ENCODE measurements at regions not wholly inside any gene's neighbourhood (a gene's known extent, or its start where the extent isn't known, plus 50 kb on each side); places are given as distances from the start of the nearest gene placed in this dataset.
"Not testable (repeated sequence)": the region's sequence is repeated elsewhere in the genome, so short reads cannot be mapped to it uniquely, and the experiment has no call there.

DNA sequence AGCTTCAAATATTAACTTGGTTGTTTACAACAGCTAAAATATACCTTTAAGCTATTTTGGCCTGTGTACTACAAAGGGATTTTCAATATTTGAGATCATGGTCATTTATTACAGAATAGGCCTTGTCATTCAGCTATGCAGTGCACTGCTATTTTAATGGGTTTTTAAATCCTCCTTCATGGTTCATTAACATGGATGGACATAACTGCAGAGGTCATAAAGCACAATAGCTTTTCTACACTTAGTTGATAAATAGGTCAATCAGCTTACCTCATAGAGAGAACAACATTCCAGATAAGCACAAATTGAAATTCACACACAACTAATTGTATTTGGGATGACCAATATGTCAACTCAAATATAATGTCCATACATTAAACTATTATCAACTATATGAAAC, 403.7 kb downstream of the CNTN3 start:
- peaks cover 8% of the 10 kb centered on the region for H3K4me1 ChIP-seq
- H3K36me3 ChIP-seq, result no peaks in the 10 kb centered on the region
- no peaks in the 10 kb centered on the region for H3K9me3 ChIP-seq
- no peak overlapping the region for H3K4me3 ChIP-seq
- no peak overlapping the region for H3K27ac ChIP-seq
- TF ChIP-seq Cebpa-rat (IDR thresholded peaks at IDR 0.05), result no peak
- H3K9ac ChIP-seq, result no peak overlapping the region
- no peaks in the 10 kb centered on the region for H3K27me3 ChIP-seq
- no peak overlapping the region for H3K4me2 ChIP-seq
- H4K20me1 ChIP-seq, result no peaks in the 10 kb centered on the region

DNA sequence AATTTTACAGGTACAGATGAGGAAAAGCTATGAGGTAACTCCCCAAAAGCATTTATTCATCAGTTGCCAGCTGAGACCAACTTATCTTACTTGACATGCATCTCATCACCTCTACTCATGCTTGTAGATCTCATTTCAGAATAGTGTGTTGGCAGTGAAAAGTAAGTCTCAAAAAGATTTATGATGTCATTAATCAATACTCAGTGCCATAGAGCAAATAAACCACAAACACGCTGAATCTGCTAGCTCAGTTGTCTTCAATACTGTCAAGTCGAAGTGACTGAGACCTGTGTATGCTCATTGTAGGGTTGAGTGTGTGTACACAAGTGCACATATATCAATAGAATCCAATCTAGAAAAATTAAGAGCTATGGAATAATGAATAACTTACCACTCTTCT, 413.5 kb downstream of the CNTN3 start:
- Histone ChIP-seq H3K9ac (no peak overlapping the region), H3K36me3 (no peaks in the 10 kb centered on the region), H3K4me1 (no peaks in the 10 kb centered on the region), H4K20me1 (no peaks in the 10 kb centered on the region), H3K27ac (no peak overlapping the region), H3K4me3 (no peak overlapping the region), H3K9me3 (peaks cover 10% of the 10 kb centered on the region), H3K4me2 (no peak overlapping the region), H3K27me3 (no peaks in the 10 kb centered on the region)
- TF ChIP-seq Cebpa-rat (IDR thresholded peaks at IDR 0.05), result no peak

DNA sequence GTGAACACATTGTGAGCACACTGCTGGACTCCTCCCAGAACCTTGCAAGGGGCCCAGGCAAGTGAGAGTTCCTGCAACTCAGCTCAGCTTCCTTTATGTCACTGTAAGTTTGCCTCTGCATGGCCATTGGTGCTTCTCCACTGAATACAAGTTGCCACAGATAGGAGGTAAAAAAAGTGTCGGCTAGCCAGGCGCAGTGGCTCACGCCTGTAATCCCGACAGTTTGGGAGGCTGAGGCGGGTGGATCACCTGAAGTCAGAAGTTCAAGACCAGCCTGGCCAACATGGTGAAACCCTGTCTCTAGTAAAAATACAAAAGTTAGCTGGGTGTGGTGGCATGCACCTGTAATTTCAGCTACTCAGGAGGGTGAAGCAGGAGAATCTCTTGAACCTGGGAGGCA, 435.8 kb downstream of the CNTN3 start:
- H3K9ac ChIP-seq, result not testable (repeated sequence)

DNA sequence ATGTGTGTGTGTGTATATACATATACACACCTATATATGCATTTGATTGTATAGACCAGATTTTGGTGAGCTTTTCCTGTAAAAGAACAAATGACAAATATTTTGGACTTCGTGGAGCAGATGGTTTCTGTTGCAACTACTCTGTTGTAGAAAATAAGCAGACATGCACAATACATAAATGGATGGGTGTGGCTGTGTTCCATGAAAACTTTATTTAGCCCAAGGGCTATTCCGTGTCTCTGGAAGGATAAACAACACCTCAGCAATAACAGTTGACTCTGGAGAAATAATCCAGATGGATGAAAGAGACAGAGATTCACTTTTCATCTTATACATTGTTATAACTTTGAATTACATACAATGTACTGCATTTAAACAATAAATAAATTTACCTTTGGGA, 441.4 kb downstream of the CNTN3 start:
- H3K27me3 ChIP-seq, result no peaks in the 10 kb centered on the region
- H3K4me3 ChIP-seq, result no peak overlapping the region
- no peaks in the 10 kb centered on the region for H3K4me1 ChIP-seq
- H3K4me2 ChIP-seq, result no peak overlapping the region
- no peaks in the 10 kb centered on the region for H4K20me1 ChIP-seq
- no peak for TF ChIP-seq Cebpa-rat (IDR thresholded peaks at IDR 0.05)
- H3K9me3 ChIP-seq, result no peaks in the 10 kb centered on the region
- no peak overlapping the region for H3K27ac ChIP-seq
- H3K36me3 ChIP-seq, result no peaks in the 10 kb centered on the region
- no peak overlapping the region for H3K9ac ChIP-seq

More for the DNA sequence above, 435.8 kb downstream of the CNTN3 start:
- not testable (repeated sequence) for H3K27ac ChIP-seq, H3K9me3 ChIP-seq, H3K4me3 ChIP-seq, H3K27me3 ChIP-seq, H3K4me1 ChIP-seq, H3K36me3 ChIP-seq, H4K20me1 ChIP-seq, H3K4me2 ChIP-seq

DNA sequence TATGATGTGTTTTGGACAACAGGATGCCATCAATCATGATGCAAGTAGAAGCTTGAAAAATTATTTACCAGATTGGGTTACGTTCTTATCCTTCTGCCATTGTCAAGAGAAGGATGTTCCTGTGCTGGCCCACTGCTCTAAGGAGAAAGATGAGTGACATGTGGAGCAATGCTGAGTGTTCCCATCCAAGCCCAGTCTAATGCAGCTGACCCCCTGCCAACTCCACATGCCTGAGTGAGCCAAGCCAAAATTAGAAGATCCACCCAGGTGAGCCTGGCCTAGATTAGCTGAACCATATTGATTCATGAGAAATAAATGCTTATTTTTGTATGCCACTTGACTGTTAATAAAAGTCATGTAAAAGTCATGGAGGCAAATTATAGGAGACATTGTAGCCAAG, 446.5 kb downstream of the CNTN3 start:
- Histone ChIP-seq H3K27ac (no peak overlapping the region), H3K4me2 (no peak overlapping the region), H3K9ac (no peak overlapping the region), H3K36me3 (no peaks in the 10 kb centered on the region), H3K27me3 (no peaks in the 10 kb centered on the region), H3K4me1 (no peaks in the 10 kb centered on the region), H4K20me1 (no peaks in the 10 kb centered on the region), H3K9me3 (peaks cover under 1% of the 10 kb centered on the region; the same call in 1 of the 2 replicates), H3K4me3 (no peak overlapping the region)
- TF ChIP-seq Cebpa-rat (IDR thresholded peaks at IDR 0.05), result no peak

DNA sequence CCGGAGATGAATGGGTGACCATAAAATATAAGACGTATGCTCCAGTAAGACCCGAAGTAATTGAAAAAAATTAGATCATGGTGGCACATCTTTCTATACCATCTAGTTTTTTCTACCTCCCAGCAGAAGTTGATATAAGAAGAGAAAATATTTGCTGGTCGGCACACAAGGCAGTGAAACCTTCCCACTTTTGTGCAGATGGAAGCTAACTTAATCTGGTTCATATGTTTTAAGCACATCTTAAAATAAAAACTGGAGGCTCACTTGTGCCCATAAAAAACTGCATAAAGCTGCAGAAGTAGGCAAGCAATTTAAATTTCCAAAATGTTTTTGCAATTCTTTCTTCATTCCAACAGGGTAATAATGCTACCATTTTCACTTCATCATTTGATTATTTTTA, 449.2 kb downstream of the CNTN3 start:
- no peak overlapping the region for H3K4me3 ChIP-seq
- H3K27me3 ChIP-seq, result no peaks in the 10 kb centered on the region
- no peak for TF ChIP-seq Cebpa-rat (IDR thresholded peaks at IDR 0.05)

DNA sequence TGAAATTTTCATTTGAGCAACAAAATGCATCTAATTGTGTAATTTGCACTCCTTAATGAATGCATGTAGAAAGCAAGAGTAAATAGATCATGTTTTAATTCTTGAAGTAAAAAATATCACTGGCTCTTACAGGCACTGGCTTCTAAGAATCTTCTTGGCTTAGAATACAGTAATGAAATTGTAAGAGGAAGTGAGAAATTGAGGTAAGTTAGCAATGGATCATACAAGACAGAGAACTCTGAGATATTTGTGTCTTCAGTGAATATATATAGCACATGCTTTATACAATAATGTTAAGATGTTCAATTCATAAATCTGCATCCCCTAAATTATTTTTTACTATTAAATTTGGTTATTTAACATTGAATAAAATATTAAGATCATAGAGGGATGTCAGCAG, 465.0 kb downstream of the CNTN3 start:
- Histone ChIP-seq H3K27me3 (no peaks in the 10 kb centered on the region), H3K4me2 (no peak overlapping the region), H3K4me3 (no peak overlapping the region), H3K36me3 (no peaks in the 10 kb centered on the region), H3K27ac (no peak overlapping the region), H3K9me3 (no peaks in the 10 kb centered on the region; the same call in 1 of the 2 replicates), H3K4me1 (no peaks in the 10 kb centered on the region), H4K20me1 (no peaks in the 10 kb centered on the region), H3K9ac (no peak overlapping the region)
- no peak for TF ChIP-seq Cebpa-rat (IDR thresholded peaks at IDR 0.05)

More for the DNA sequence above, 449.2 kb downstream of the CNTN3 start:
- no peak overlapping the region for H3K9ac ChIP-seq
- H3K27ac ChIP-seq, result no peak overlapping the region
- H4K20me1 ChIP-seq, result no peaks in the 10 kb centered on the region
- no peak overlapping the region for H3K4me2 ChIP-seq
- H3K9me3 ChIP-seq, result peaks cover 10% of the 10 kb centered on the region; the same call in 1 of the 2 replicates
- H3K4me1 ChIP-seq, result no peaks in the 10 kb centered on the region
- no peaks in the 10 kb centered on the region for H3K36me3 ChIP-seq

DNA sequence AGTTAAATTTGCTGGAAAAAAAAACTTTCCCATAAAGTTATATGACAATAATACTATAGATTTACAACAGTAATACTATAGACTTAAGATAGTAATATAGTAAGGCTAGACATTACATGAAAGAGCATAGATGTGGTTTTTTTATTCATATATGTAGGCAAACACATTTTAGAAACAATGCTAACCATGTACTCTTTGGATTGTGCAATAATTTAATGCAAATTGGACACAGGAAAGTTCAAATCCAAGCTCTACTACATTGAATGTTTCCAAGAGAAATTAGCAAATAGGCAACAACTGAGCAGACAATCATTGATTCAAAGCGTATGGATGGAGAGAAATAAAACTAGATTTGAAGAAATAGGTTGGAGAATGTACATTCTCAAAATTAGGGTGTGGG, 469.2 kb downstream of the CNTN3 start:
- Histone ChIP-seq H3K27ac (no peak overlapping the region), H3K4me3 (no peak overlapping the region), H3K4me2 (no peak overlapping the region), H3K36me3 (no peaks in the 10 kb centered on the region), H4K20me1 (no peaks in the 10 kb centered on the region), H3K27me3 (no peaks in the 10 kb centered on the region), H3K4me1 (no peaks in the 10 kb centered on the region), H3K9me3 (no peaks in the 10 kb centered on the region), H3K9ac (no peak overlapping the region)
- TF ChIP-seq Cebpa-rat (IDR thresholded peaks at IDR 0.05), result no peak; the same call in 1 of the 2 replicates

DNA sequence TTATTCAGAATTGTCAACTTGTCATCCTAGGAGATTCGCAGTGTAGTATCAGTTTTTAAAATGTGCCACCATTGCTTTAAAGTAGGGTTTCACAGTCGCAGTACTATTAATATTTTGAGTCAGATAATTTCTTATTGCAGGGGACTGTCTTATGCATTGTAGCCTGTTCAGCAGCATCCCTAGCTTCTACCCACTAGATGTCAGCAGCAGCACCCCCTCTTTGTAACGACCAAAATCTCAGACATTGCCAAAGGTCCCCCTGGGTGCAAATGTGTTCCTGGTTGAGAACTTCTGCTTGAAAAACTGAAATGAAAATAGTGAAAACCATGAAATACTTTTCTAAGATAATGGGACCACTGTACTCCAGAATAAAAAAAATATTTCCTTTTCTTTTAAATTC, 474.8 kb downstream of the CNTN3 start:
- H3K4me2 ChIP-seq, result no peak overlapping the region
- H3K4me1 ChIP-seq, result no peaks in the 10 kb centered on the region
- H3K36me3 ChIP-seq, result no peaks in the 10 kb centered on the region
- no peak for TF ChIP-seq Cebpa-rat (IDR thresholded peaks at IDR 0.05)
- H4K20me1 ChIP-seq, result no peaks in the 10 kb centered on the region
- no peaks in the 10 kb centered on the region for H3K9me3 ChIP-seq
- no peaks in the 10 kb centered on the region for H3K27me3 ChIP-seq
- H3K9ac ChIP-seq, result no peak overlapping the region
- no peak overlapping the region for H3K27ac ChIP-seq
- H3K4me3 ChIP-seq, result no peak overlapping the region

DNA sequence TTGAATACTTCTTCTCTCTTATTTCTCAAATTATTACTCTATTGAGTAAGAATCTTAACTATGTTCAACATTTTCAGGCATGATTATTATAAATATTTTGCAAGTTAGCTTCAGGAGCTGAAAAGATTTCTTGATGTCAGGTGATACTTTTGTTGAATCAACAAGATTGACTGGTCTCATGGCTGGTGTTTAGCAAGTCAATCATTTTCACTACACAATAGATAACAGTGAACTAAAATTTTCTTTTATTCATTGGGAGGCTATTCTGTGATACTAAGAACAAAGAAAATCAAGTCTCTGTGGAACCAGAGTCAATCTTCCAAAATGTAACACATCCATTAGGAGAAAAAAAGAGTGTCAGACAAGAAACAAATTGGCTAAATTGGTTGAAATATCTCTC, 476.7 kb downstream of the CNTN3 start:
- Histone ChIP-seq H4K20me1 (no peaks in the 10 kb centered on the region), H3K9me3 (no peaks in the 10 kb centered on the region), H3K4me2 (no peak overlapping the region), H3K9ac (no peak overlapping the region), H3K36me3 (no peaks in the 10 kb centered on the region), H3K4me1 (no peaks in the 10 kb centered on the region), H3K4me3 (no peak overlapping the region), H3K27me3 (no peaks in the 10 kb centered on the region), H3K27ac (no peak overlapping the region)
- TF ChIP-seq Cebpa-rat (IDR thresholded peaks at IDR 0.05), result no peak

DNA sequence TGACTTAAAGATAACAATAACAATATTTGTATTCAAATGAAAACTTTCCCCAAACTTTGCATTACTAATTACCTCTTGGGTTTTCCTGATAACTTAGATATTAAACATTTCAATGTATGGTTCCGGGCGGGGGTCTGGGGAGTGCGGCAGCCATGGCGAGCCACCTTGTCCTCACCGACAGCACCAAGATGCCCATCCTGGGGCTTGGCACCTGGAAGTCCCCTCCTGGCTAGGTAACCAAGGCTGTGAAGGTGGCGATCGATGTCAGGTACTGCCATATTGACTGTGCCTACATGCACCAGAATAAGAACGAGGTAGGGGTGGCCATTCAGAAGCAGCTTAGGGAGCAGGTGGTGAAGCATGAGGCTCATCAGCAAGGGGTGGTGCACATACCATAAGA, 478.7 kb downstream of the CNTN3 start:
- no peak for TF ChIP-seq Cebpa-rat (IDR thresholded peaks at IDR 0.05)
- Histone ChIP-seq H3K27me3 (no peaks in the 10 kb centered on the region), H3K9ac (no peak overlapping the region), H3K27ac (no peak overlapping the region), H3K9me3 (0 out of 2 replicates have a peak, but pooled peaks cover under 1% of the 10 kb centered on the region), H3K4me3 (no peak overlapping the region), H3K4me2 (no peak overlapping the region), H4K20me1 (no peaks in the 10 kb centered on the region), H3K36me3 (no peaks in the 10 kb centered on the region), H3K4me1 (no peaks in the 10 kb centered on the region)

Measured in BLaER1 (cell line).